ENCODE measurements at regions not wholly inside any gene's neighbourhood (a gene's known extent, or its start where the extent isn't known, plus 50 kb on each side); places are given as distances from the start of the nearest gene placed in this dataset.

DNA sequence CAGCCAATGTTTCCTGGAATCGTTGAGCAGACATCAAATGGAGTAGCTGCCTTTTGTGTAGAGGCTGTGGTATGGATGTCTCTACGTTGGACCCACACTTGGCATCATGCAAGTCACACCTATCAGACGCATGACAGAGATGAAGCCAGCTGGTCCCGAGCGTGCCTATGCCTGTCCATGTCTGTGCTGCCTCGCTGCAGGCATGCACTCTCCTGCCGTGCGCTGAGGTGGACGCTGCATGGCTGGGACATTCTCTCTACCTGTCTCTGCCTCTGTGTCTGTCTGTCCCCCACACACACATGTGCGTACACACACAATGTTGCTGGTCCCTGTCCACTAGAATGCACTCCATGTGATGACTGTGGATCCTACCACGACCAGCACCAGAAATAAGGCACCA lies 514.2 kb upstream of the MYT1L start:
- TF ChIP-seq, protein P1, sequence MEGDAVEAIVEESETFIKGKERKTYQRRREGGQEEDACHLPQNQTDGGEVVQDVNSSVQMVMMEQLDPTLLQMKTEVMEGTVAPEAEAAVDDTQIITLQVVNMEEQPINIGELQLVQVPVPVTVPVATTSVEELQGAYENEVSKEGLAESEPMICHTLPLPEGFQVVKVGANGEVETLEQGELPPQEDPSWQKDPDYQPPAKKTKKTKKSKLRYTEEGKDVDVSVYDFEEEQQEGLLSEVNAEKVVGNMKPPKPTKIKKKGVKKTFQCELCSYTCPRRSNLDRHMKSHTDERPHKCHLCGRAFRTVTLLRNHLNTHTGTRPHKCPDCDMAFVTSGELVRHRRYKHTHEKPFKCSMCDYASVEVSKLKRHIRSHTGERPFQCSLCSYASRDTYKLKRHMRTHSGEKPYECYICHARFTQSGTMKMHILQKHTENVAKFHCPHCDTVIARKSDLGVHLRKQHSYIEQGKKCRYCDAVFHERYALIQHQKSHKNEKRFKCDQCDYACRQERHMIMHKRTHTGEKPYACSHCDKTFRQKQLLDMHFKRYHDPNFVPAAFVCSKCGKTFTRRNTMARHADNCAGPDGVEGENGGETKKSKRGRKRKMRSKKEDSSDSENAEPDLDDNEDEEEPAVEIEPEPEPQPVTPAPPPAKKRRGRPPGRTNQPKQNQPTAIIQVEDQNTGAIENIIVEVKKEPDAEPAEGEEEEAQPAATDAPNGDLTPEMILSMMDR (IDR thresholded peaks at IDR 0.05; ENCODE audit: low read depth, low read length, poor library complexity, severe bottlenecking), result no peak
- no peak for TF ChIP-seq EZH2phosphoT487 (IDR thresholded peaks at IDR 0.05; ENCODE audit: borderline replicate concordance, low read length)

Measured in DOHH2 (cell line).